GM21390 (cell line): ENCODE measurements at regions not wholly inside any gene's neighbourhood (a gene's known extent, or its start where the extent isn't known, plus 50 kb on each side); places are given as distances from the start of the nearest gene placed in this dataset.
"Not testable (repeated sequence)": the region's sequence is repeated elsewhere in the genome, so short reads cannot be mapped to it uniquely, and the experiment has no call there.

Source experiments
- ATAC-seq: cut with Tn5 transposase; IDR thresholded peaks from one replicate; pipeline ENCODE4 v1.9.1; 2021; ENCODE audit not compliant: unreplicated experiment

- ATAC-seq = no peak
Observed at GRCh38 chr4:124833831-124834505, 121.4 kb upstream of the ANKRD50 start.

- no peak for ATAC-seq
Observed at GRCh38 chr4:124828382-124828781, 115.8 kb upstream of the ANKRD50 start.

- no peak for ATAC-seq
Observed at GRCh38 chr4:124817531-124817930, 105.0 kb upstream of the ANKRD50 start.

- ATAC-seq = not testable (repeated sequence)
Observed at GRCh38 chr4:124812203-124812602, 99.7 kb upstream of the ANKRD50 start.

GRCh38 chr4:124810827-124811226, 98.3 kb upstream of the ANKRD50 start:
- ATAC-seq = no peak

GRCh38 chr4:124807421-124807820, 94.9 kb upstream of the ANKRD50 start:
- ATAC-seq = no peak

GRCh38 chr4:124806403-124806802, 93.9 kb upstream of the ANKRD50 start:
- no peak for ATAC-seq

- peak; percentile 85 for ATAC-seq
Observed at GRCh38 chr4:124804584-124804983, 92.1 kb upstream of the ANKRD50 start.

- no peak for ATAC-seq
Observed at GRCh38 chr4:124804041-124804440, 91.5 kb upstream of the ANKRD50 start.

GRCh38 chr4:124803641-124804040, 91.1 kb upstream of the ANKRD50 start:
- peak; percentile 42 for ATAC-seq

GRCh38 chr4:124803026-124803425, 90.5 kb upstream of the ANKRD50 start:
- ATAC-seq = no peak

GRCh38 chr4:124797223-124797622, 84.7 kb upstream of the ANKRD50 start:
- no peak for ATAC-seq

- ATAC-seq = no peak
Observed at GRCh38 chr4:124790471-124790870, 77.9 kb upstream of the ANKRD50 start.

- no peak for ATAC-seq
Observed at GRCh38 chr4:124786634-124787033, 74.1 kb upstream of the ANKRD50 start.

GRCh38 chr4:124785645-124786044, 73.1 kb upstream of the ANKRD50 start:
- ATAC-seq = no peak

- no peak for ATAC-seq
Observed at GRCh38 chr4:124783847-124784246, 71.3 kb upstream of the ANKRD50 start.

GRCh38 chr4:124777007-124777406, 64.5 kb upstream of the ANKRD50 start:
- ATAC-seq = no peak

- no peak for ATAC-seq
Observed at GRCh38 chr4:124768596-124769365, 56.2 kb upstream of the ANKRD50 start.

- no peak for ATAC-seq
Observed at GRCh38 chr4:124762956-124763355, 50.4 kb upstream of the ANKRD50 start.
